LNCaP clone FGC (cell line): ENCODE measurements at regions not wholly inside any gene's neighbourhood (a gene's known extent, or its start where the extent isn't known, plus 50 kb on each side); places are given as distances from the start of the nearest gene placed in this dataset.
A peak's percentile ranks its signal among the peaks of the same experiment; 100 is the strongest.

Experiments
- DNase-seq: peaks from one replicate; pipeline ENCODE4 v3.0.0-alpha.2; 2011; ENCODE audit warnings: low read depth
- H3K4me3 ChIP-seq: 2 replicates; pipeline ENCODE4 v1.5.1; 2011; ENCODE audit warnings: mild to moderate bottlenecking, low read depth, low read length, control low read depth
- TF ChIP-seq, protein P1 (sequence below): IDR thresholded peaks from 2 replicates; pipeline ENCODE4 v1.5.1; 2012; ENCODE audit warnings: mild to moderate bottlenecking; ENCODE audit not compliant: control insufficient read depth, insufficient read depth; ENCODE audit errors: extremely low read depth

GRCh38 chr18:27413495-27414401 is 228.6 kb upstream of the CHST9 start:
- no peak for DNase-seq
- H3K4me3 ChIP-seq: no peak overlapping the region
- TF ChIP-seq, protein P1, sequence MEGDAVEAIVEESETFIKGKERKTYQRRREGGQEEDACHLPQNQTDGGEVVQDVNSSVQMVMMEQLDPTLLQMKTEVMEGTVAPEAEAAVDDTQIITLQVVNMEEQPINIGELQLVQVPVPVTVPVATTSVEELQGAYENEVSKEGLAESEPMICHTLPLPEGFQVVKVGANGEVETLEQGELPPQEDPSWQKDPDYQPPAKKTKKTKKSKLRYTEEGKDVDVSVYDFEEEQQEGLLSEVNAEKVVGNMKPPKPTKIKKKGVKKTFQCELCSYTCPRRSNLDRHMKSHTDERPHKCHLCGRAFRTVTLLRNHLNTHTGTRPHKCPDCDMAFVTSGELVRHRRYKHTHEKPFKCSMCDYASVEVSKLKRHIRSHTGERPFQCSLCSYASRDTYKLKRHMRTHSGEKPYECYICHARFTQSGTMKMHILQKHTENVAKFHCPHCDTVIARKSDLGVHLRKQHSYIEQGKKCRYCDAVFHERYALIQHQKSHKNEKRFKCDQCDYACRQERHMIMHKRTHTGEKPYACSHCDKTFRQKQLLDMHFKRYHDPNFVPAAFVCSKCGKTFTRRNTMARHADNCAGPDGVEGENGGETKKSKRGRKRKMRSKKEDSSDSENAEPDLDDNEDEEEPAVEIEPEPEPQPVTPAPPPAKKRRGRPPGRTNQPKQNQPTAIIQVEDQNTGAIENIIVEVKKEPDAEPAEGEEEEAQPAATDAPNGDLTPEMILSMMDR: no peak

DNA sequence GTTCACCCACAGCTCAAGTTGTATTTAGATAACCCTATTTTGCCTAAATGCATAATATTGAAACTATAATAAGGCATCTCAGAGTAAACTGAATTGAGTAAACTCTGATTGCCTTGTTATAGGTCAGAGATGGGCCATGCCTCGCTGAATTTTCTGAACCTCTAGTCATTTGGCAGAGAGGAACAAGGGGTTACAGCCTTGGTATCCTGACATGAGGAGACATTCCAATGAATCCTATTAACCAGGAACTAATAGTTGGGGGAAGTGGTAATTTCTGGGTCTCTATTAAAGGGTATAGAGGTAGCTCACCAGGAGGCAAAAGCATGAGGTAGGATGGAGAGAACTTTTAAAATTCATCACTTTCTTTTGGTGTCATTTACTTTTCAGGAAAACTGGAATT is 227.4 kb upstream of the CHST9 start:
- no peak for DNase-seq
- TF ChIP-seq, protein P1: no peak
- no peak overlapping the region for H3K4me3 ChIP-seq

GRCh38 chr18:27411911-27412310 is 226.8 kb upstream of the CHST9 start:
- no peak for DNase-seq
- H3K4me3 ChIP-seq: no peak overlapping the region
- TF ChIP-seq, protein P1: no peak

DNA sequence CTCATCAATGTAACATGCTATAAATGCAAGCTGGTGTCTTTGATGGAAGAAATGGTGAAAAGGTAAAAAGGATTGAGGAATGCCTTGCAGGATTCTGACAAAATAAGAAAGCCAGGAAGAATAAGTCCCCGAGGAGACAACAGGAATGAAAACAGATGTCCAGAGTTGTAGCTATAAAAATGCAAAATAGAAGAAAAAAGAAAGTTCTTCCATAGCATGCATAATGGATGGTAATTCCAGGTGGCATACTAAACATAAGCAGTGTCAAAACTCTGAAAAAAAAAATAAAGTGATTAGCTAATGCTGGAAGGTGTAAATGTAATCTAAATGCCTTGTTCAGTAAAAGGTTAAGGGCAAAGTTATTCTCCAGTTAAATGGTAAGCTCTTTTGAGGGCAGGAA is 225.9 kb upstream of the CHST9 start:
- H3K4me3 ChIP-seq: no peak overlapping the region
- TF ChIP-seq, protein P1: no peak
- no peak for DNase-seq

DNA sequence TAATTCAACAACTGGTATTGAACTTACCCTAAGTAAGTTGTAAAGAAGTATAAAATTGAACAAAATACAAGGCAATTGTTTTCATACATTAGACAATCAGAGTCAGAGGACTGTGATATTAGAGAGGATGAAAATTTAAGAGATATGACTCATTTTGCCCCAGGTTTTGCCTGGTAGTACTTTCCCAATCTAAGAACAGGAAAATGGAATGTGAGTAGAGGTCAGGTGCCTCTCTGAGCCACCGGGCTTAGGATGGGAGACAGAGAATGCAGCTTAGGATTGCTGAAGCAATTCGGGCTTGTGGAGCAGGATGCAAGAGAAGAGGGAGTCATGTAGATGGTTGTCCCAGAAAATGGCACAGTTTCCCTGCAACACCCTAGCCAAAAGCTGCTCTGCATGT is 219.7 kb upstream of the CHST9 start:
- TF ChIP-seq, protein P1: no peak
- no peak overlapping the region for H3K4me3 ChIP-seq
- DNase-seq: no peak

- DNase-seq: no peak
Measured at GRCh38 chr18:27400001-27400400, 214.9 kb upstream of the CHST9 start.

DNA sequence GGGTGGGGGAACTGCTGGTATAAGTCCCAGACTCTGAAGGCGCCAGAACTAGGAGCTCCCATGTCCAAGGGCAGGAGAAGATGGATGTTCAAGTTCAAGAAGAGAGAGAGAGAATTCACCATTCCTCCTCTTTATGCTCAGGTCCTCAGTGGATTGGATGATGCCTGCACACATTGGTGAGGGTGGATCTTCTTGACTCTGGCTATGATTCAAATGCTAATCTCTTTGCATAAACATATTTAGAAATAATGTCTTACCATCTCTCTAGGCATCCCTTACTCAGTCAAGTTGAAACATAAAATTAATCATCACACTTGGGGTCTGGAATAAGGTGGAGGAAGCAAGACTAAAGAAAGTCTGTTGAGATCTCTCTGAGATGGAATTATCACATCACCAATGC is 210.6 kb upstream of the CHST9 start:
- H3K4me3 ChIP-seq: no peak overlapping the region
- TF ChIP-seq, protein P1: no peak
- no peak for DNase-seq

More at GRCh38 chr18:27400001-27400400, 214.9 kb upstream of the CHST9 start:
- H3K4me3 ChIP-seq: no peak overlapping the region
- TF ChIP-seq, protein P1: peak; percentile 37
